Spleen (tissue), 7 donors: ENCODE measurements at regions not wholly inside any gene's neighbourhood (a gene's known extent, or its start where the extent isn't known, plus 50 kb on each side); places are given as distances from the start of the nearest gene placed in this dataset.

ENCODE experiments used
- CTCF ChIP-seq, 11 experiments: fragments of 200-600 bp in 7 of 11; fragments of 450-650 bp in 4 of 11; sonication (generic) in 4 of 11; IDR thresholded peaks in 8 of 11; conservative IDR thresholded peaks in 3 of 11; 1 replicate in 7 of 11; 2 replicates in 4 of 11; pipeline versions ENCODE4 v1.4.0 to v1.8.0; 2016 to 2021; ENCODE audit warnings: antibody characterized with exemption in 11 of 11, inconsistent platforms in 4 of 11, mild to moderate bottlenecking in 1 of 11
- POLR2AphosphoS5 ChIP-seq, 3 donors: sonication (generic); formaldehyde crosslinking; IDR thresholded peaks; one replicate each; pipeline ENCODE4 v1.5.1; 2017; ENCODE audit warnings: antibody characterized with exemption in 3 of 3
- donor health status: DM: no; HTN: no; CAD: no; lungs with moderate emphysema.
- donor health status: DM: no; HTN: no; CAD: no.
- donor health status: DM: no; HTN: no; CAD: no.

- TF ChIP-seq CTCF (IDR thresholded peaks at IDR 0.05 in 8 of 11, conservative IDR thresholded peaks at IDR 0.05 in 3 of 11) (no peak), POLR2AphosphoS5 (IDR thresholded peaks at IDR 0.05) (no peak)
These were observed 886.8 kb downstream of the KCNT2 start for GRCh38 chr1:195721210-195721971.
